ENCODE measurements at regions not wholly inside any gene's neighbourhood (a gene's known extent, or its start where the extent isn't known, plus 50 kb on each side); places are given as distances from the start of the nearest gene placed in this dataset.

GRCh38 chr4:55215087-55215486 is 89.7 kb upstream of the KDR start:
- TF ChIP-seq CTCF (IDR thresholded peaks at IDR 0.05; ENCODE audit: low read depth, low read length, poor library complexity, severe bottlenecking), result no peak
- TF ChIP-seq EZH2phosphoT487 (IDR thresholded peaks at IDR 0.05; ENCODE audit: borderline replicate concordance, low read length), result no peak

Data from DOHH2 (cell line).